T-helper 1 cell (primary cell): ENCODE measurements at regions not wholly inside any gene's neighbourhood (a gene's known extent, or its start where the extent isn't known, plus 50 kb on each side); places are given as distances from the start of the nearest gene placed in this dataset.
"Not testable (repeated sequence)": the region's sequence is repeated elsewhere in the genome, so short reads cannot be mapped to it uniquely, and the experiment has no call there.

ENCODE experiments used
- DNase-seq, 5 donors: peaks; one replicate each; pipeline ENCODE4 v3.0.0-alpha.2; 2012 to 2020

DNA sequence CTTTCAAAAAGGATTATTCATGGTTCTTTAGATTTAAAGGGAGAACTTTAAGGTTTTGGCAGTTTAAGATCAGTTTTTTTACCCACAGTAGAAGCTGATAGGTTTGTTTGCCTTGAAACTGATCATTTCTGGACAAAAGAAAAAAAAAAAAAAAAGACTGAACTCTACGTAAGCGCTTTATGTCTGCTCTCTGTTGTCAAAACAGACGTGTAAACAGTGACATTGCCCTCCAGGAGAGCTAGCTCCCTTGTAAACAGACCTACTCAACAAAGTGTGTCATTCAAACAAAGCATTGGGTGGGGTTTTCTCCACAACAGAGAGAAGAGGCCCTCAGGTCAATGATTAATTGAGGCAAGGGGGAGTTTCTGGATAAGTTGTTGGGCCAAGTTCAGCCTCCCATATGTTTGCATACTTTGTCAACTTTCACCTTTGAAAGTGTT lies 568.1 kb upstream of the LRRN3 start:
- no peak for DNase-seq

DNA sequence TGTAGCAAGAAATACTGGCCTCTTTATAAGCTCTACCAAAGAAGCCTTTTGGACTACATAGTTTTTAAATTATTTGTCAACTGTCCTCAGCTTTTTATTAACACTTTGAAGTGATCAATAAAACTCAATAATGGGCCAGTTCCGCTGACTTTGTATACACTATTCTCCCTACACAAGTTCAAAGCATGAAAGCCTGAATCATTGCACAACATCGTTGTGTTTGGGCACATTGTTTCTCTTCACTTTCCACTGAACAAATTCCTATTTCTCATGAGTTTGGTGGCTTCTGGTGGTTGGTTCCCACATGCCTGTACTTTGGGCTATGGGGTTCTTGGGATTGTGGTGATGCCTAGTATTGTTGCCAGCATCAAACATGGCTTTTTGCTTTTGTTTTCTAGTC lies 561.8 kb upstream of the LRRN3 start:
- DNase-seq: no peak

DNA sequence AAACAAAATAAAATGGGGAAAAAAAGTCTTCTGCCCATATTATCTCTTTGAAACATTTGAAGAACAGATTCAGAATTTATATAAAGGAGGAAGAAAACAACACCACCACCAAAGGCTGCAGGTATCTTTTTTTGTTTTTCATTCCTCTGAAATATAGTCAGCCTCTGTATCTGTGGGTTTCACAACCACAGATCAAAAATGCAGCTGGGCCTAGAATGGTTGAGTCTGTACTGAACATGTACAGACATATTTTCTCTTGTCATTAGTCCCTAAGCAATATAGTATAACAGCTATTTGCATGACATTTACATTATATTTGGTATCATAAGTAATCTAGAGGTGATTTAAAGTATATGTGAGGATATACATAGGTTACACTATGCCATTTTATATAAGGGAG lies 559.7 kb upstream of the LRRN3 start:
- no peak for DNase-seq

DNA sequence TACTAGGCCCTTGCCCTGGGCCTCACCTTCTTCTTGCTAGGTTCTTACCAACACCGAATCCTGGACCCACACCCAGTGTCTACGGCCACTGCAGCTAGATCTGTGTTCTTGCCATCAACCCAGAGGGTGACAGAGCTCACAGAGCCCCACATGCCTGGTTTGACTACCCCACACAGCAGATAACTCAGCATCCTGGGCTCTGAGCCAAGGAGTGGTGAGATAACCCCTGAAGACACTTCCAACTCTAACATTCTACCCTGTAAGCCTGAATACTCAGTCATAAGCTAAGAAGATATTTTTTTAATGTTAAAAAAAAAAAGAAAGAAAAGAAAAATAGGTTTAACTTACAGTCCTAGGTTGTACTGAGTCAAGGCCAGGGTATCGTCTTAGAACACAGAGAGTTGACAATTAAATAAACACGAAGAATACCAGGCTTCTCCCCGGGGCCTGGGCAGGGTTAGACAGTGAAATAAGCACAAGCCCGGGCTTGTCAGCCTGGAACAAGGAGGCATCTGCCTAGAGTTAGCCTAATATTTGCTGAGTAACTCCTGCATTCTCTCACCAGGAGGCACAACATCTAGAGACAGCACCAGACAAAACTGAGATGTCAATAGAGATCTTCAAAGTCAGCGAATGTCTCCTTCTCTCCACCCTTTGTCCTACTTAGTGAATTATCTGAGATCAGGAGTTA lies 556.5 kb upstream of the LRRN3 start:
- DNase-seq: no peak

DNA sequence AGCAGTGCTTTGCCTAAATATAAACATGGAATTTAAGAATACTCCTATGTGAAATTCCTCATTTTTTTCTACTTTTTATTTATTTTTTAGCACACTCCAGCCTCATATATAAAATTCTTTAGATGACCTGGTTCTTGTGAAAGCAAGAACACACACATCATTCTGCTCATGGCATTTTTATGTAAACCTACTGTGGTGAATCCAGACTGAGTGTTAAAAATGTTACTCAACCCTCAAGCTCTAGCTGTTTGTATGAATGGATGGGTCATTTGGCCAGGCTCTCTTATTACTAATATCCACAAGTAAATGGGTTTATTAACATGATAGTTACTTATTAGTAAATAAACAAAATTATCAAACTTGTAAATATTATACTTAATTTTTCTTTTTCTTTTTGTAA lies 551.7 kb upstream of the LRRN3 start:
- no peak for DNase-seq

DNA sequence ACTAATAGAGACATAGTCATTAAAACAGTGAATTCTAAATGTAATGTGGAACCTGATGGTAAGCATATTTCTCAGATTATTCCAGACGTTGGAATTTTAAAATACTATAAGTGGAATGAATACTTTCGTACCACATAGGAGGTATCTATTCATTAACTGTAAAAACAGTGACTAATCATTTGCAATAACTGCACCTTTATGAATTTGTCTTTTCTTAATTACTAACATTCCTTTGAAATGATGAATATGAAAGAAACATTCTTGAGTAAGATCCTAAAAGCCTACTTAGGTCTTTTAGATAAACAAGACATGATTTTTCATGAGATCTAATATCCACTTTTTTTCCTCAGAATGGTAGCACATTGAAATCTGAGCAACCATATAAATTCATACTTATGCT lies 549.0 kb upstream of the LRRN3 start:
- no peak for DNase-seq

DNA sequence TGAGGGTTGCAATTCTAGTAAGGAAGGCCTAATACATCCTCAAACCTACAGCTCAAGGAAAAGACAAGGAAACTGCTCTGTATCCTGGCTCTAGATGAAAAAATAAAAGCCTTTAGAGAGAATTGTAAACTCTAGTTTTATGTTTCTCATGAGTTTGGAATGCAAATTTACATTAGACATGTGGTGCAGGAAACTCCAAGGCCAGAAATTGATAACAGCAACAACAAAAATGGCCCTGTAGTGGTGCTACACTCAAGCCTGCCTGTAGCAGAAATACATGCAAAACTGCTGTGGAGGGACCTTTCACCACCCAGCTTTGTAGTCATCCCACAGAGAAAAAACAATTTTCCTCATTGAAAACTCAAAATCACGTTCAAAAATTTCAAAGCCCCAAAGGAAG lies 546.7 kb upstream of the LRRN3 start:
- DNase-seq: no peak

DNA sequence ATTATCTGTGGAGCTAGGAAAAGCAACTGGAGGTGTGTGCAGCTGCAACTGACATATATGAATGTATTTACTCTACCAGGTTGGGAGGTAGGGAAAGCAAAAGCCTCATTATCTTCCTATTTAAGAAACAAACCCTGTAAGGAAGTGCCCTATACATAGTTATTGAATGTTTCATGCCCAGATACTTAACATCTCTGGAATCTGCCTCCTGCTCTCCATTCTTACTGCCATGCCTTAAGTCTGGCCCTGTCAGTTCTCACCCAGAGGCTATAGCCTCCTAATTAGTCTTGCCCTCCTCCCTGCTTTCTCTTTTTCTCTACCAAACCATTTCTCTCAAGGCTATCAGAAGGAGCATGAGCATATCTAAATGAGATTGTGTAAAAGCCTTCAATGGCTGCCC lies 542.6 kb upstream of the LRRN3 start:
- DNase-seq: no peak

DNA sequence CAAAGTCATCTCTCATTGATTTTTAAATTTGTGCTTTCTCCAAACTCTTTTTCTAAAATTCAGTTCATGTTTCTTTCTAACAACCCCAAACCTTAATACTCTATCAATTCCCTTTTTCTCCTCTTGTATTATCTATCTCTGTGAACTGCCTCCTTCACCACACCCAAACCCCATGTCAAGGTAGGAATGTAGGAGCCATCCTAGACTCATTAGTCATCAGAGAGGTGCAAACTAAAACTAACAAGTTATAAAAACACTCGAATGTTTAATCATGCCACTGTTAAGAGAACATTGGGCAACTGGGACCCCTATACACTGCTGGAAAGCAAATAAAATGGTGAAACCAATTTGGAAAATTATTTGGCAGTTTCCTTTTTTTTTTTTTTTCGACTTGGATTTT lies 533.8 kb upstream of the LRRN3 start:
- no peak for DNase-seq

DNA sequence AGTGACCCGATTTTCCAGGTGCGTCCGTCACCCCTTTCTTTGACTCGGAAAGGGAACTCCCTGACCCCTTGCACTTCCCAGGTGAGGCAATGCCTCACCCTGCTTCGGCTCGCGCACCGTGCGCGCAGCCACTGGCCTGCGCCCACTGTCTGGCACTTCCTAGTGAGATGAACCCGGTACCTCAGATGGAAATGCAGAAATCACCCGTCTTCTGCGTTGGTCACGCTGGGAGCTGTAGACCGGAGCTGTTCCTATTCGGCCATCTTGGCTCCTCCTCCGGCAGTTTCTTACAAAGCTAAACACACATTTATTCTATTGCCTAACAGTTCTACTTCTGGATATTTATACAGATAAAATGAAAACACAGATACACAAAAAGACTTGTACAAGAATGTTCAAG lies 527.6 kb upstream of the LRRN3 start:
- DNase-seq: not testable (repeated sequence)

DNA sequence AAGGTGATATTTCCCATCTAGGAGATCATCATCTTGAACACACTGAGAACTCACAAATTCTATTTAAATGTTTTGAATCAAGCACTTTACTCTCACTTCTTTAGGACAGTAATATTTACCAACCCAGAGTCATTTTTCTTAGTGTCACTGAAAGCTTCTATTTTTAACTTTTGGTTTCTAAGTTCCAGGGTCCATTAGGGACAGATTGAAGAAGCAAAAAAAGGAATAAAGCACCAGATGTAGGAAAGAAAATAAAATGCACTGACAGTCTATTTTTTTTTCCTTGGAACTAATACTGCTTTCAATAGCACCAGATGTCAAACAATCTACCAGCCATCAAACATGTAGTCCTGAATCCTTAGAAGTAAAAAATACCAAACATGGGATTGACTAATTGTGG lies 526.7 kb upstream of the LRRN3 start:
- no peak for DNase-seq

DNA sequence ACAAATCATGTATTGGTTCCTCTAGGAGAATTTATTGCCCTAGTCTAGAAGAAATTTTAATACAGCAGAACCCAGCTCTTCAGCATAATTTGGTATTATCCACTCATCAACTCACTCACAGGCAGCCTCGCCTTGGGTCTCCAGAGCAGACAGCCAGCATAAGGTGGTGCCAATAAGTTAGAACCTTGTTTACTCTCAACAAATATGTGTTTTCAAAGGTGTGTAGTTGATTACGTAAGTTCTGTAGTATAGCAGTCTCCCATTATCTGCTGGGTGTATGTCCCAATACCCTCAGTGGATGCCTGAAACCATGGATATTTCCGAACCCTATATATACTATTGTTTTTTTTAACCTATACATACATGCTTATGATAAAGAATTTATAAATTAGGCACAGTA lies 522.5 kb upstream of the LRRN3 start:
- no peak for DNase-seq

DNA sequence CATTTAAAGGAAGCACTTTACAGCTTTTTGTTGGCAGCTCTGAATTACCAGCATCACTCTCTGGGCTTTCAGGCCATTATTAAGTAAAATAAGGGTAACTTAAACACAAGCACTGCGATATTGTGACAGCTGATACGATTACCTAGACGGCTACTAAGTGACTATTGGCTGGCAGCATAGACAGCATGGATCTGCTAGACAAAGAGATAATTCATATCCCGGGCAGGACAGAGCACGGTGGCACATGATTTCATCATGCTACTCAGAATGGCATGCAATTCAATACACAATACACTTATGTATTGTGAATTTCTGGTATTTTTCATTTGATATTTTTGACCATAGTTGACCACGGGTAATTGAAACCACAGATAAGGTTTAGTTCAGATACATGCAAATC lies 522.0 kb upstream of the LRRN3 start:
- DNase-seq: no peak

DNA sequence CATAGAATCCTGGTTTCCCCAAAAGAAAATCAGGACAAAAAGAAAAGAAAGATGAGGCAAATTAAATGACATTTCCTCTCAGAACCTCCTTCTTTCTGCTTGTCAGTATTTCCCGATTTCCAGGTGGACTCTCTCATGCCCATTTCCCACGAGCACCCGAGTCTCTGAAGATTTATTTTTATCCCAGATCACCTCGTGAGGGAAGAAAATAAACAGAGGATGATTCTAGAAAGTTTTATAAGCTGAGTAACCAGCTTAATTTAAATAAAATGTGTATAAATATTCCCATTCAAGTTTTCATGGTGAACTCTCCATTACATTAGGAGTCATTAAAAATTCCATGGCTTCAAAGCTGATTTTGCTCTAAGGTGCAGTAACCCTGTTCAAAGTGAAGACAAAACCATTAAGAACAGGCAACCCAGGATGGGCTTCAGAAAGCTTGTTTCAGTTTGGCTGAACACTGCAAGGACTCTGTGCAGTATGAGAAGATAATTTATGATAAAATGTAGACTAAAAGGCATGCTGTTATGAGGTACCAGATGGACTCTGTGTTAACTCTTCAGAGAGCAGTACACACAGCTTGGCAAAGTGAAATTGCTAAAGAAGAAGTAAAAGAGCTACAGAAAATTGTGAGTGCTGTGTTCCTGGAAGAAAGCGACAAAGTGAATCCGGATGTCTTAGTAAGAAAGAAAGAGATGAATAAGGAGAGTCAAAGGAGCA lies 521.3 kb upstream of the LRRN3 start:
- DNase-seq: no peak

DNA sequence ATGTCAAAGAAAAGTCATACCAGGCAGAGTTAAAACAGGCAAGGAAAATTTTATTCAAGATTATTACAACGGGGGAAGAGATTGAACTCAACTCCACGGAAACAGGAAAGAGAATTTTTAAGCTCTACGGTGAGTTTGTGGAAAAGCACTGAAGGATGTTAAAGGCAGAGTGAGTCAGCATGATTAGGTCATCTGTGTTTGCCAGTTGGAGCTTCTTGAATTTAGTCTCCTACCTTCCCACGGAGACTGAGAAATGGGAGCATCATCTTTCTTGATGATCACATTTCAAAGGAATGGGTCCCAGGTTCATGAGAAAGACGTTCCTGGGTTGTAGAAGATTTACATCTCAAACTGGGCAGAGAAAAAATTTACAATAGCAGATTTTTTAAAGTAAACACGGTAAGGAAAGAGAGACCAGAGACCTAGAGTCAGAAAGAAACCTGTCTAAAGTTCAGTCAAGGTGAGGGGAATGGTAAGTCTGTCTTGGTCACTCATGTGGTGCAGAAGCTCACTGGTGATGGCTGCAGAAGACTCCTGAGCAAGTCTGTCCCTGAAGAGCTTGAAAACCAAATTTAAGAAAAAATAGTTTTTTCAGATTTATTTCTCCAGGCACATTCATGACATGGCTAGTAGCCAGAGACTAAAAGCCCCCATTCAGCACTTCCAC lies 516.9 kb upstream of the LRRN3 start:
- DNase-seq: no peak

DNA sequence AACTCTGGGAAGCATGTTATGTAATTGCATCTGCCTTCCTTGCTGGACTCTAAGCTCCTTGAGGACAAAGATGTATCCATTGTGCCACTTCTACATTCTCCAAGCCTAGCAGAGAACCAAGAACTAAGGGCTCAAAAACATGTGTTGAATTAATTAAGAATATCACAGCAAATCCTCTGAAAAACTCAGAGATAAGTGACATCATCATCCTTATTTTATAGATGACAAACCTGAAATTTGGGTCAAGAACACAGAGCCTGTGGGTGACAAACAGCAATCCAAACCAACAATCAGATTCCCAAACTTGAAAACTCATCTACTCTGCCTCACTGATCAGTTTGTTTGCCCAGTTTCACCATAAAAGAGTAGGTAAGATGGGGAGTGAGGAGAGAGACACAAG lies 503.6 kb upstream of the LRRN3 start:
- no peak for DNase-seq

DNA sequence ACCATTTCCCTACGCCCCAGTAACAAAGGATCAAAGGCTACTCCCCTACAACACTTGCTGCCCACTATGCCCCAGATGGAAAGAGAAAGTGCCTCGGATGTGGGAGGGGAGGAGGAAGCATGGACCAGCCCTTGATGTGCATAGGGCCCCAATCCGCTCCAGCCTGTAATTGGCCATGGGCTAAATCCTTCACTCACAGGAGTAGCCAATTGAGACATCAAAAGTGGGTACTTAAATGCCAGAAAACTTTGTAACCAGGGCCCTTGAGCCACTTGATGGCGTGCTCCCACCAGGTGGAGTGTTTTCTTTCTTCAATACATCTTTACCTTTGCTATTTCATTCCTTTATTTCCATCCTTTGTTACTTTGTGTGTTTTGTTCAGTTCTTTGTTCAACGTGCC lies 500.5 kb upstream of the LRRN3 start:
- DNase-seq: peak in 1 of 5 donors; percentile 9

DNA sequence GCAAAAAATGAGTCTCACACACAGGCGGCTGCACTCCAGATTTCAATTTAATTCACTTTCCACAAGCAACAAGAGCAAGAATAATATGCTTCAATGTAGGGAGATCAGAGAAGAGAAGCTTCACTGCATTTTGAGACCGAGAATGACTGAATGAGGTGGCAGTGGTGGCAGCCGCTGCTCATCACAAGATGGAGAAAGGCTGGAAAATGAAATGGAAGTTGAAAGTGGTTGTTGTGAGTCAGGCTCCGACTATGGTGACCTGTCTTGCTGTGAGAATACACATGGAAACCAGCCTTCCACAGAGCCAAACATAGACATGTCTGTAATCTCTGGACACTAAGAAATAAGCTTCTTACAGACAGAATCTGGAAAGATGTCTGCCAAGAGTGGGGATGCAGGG lies 499.6 kb upstream of the LRRN3 start:
- no peak for DNase-seq

DNA sequence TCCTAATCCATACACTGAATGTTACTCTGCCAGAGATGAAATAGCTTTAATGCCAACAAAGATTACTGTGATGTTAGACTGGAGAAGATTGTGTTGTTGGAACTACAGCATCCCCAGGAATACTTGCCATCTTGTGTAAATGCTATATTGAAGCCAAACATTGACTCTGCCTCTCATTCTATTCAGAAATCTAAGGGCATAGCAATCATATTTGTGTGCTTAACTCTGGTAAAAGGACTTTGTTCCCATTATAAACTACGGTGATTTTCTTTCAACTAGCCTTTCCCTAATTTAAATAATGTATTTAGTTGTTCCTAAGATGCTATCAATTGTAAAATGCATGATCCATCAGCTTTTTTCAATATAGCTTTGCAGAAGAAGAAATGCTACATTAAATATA lies 498.4 kb upstream of the LRRN3 start:
- no peak for DNase-seq

DNA sequence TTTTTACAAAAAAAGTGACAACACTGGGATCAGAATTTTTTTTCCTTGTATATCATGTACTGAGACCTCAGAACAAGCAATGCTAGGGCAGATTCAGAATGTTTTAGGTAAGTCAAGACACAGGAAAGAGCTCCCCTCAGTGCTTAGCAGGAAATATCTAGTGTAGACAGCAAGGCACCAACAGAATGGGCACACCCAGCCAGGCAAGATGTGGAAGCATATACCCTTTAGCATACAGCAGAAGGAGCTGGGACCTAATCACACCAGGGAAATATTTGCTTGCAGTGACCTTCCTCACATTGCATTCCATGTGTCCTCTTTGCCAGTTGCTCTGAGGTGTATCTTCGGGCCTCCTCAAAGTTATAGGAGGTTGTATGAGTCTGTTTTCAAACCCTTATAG lies 497.6 kb upstream of the LRRN3 start:
- no peak for DNase-seq

DNA sequence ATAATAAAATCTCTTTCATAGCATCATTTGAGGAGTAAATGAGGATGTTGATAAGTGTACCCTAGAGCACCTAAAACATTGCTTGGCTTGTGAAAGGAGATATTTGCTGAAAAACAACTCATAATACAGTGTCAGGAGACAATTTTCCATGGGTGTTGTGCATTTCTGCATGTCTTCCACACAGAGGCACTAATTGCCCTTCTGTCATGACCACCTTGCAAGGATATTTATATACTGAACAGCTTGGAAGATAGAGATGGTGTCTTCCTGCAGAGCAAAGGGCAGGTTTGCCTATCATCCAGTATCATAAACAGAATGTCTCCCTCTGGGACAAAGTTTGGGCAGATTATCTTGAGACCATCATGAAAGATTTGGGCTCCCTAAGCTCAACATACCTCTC lies 495.2 kb upstream of the LRRN3 start:
- peak in 1 of 5 donors; percentile 8 for DNase-seq

DNA sequence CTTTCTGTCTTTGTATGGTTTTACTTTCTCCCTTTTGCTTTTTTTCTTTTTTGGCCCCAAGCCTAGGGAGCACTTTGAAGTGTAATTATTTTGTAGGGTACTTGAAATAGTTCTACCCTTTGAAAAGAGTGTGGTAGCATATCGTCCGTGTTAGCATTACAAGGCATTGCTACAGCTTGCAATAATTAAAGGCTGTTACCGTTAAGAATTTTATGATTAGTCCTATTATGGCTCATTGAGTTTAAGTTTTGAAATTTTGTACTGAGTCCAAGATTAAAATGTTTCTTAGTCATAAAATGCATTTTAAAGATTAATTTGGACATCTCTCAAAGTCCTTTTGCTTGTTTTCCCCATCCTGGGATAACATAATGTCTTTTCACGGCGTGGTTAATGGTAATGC lies 490.0 kb upstream of the LRRN3 start:
- no peak for DNase-seq

DNA sequence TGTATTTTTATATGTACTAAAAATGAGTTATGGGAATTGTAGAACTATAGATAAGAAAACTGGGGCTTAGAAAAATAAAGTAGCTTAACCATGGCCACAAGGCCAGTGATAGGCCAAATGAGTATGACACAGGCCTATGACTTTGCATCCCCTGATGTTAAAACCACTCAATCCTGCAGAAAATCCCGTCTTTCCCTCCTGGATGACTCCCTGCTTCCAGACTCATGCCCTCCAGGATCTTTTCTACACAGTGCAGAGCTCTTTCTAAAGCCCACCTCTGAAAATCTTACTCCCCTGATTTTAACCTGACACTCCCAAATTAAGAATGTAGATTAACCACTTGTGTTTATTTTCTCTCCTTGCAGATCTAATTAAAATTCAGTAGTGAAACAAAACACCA lies 489.2 kb upstream of the LRRN3 start:
- no peak for DNase-seq

DNA sequence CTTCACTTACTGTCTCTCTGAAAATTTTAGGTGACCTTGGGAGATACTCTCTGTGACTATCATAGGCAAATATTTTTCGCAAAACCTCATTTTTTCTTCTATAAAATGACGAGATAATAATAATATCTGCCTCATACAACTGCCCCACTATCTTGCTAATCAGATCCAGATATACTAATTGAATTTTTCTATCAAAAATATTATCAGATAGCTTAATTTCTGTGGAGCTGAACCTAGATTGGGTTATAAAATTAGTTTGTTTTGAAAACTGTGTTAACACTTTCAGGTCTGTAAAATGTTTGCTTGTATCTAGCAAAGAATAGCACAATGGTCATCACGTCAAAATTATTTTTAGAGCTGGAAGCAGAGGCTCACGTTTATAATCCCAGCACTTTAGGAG lies 486.7 kb upstream of the LRRN3 start:
- DNase-seq: no peak
